Sigmoid colon (tissue), 4 donors: ENCODE measurements at regions not wholly inside any gene's neighbourhood (a gene's known extent, or its start where the extent isn't known, plus 50 kb on each side); places are given as distances from the start of the nearest gene placed in this dataset.

ENCODE experiments used
- CTCF ChIP-seq, 4 experiments: fragments of 450-650 bp in 3 of 4; fragments of 200-600 bp in 1 of 4; IDR thresholded peaks; one replicate each; pipeline ENCODE4 v1.5.1; 2016 to 2019; ENCODE audit warnings: antibody characterized with exemption in 4 of 4, mild to moderate bottlenecking in 3 of 4, moderate library complexity in 2 of 4
- EP300 ChIP-seq, 4 donors: sonication (generic); formaldehyde crosslinking; IDR thresholded peaks; one replicate each; pipeline ENCODE4 v1.6.1; 2017; ENCODE audit warnings: antibody characterized with exemption in 4 of 4
- POLR2A ChIP-seq, 2 donors: fragments of 450-650 bp; IDR thresholded peaks; one replicate each; pipeline ENCODE4 v1.6.1; 2016; ENCODE audit warnings: antibody characterized with exemption in 2 of 2, mild to moderate bottlenecking in 2 of 2, moderate library complexity in 2 of 2

DNA sequence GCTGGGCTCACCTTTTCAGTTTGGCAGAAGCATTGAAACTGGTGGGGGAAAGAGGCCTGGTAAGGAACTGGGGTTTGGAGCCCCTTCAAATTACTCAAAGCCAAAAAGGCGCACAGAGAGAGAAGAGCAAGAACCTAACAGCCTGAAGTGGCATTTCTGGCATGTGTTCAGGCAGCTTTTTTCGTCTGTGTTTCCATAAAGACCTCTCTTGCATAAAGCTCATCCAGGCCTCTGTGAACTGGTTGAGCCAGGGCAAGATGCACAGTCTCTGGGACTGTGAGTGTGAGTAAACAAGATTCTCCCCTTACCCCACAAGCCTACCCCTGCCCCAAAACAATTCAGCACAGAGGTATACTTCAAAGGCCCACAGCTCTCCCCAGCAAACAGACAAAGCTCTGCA is 167.8 kb downstream of the QRSL1 start:
- TF ChIP-seq POLR2A (IDR thresholded peaks at IDR 0.05) (no peak), CTCF (IDR thresholded peaks at IDR 0.05) (no peak), EP300 (IDR thresholded peaks at IDR 0.05) (no peak)
